HCT116 (cell line): ENCODE measurements at regions not wholly inside any gene's neighbourhood (a gene's known extent, or its start where the extent isn't known, plus 50 kb on each side); places are given as distances from the start of the nearest gene placed in this dataset.

Experiments
- ATAC-seq: fragments of 200-7000 bp; cut with Tn5 transposase; 2 replicates; pipeline ENCODE4 v1.9.1; 2020; ENCODE audit warnings: mild to moderate bottlenecking, moderate library complexity
- BruUV-seq: library from RNA; stranded (reverse); fragments of 400-500 nt; replicated peaks from 2 replicates; lab custom pipeline; 2021; lab: Mats Ljungman, UMichigan
- CTCF ChIA-PET: fragments of 300-600 bp; sonication (Branson Sonifier 250); formaldehyde crosslinking; loops from one replicate; lab custom pipeline; 2021; ENCODE audit warnings: antibody characterized with exemption; lab: Charles Lee
- POLR2A ChIA-PET: fragments of 300-600, 350-600 bp; sonication (Branson Sonifier 250); formaldehyde crosslinking; loops from one replicate; lab custom pipeline; 2021; ENCODE audit warnings: antibody characterized with exemption; lab: Charles Lee
- RAD21 ChIA-PET, 2 experiments: fragments of 300-600 bp; sonication (Branson Sonifier 250); formaldehyde crosslinking; loops; one replicate each; lab custom pipeline; 2023; ENCODE audit warnings: low total read pairs in 2 of 2; ENCODE audit not compliant: uncharacterized antibody in 2 of 2, unreplicated experiment in 2 of 2, low non-redundant PET in 1 of 2; lab: Charles Lee
- DNase-seq: peaks from one replicate; pipeline ENCODE4 v3.0.0-alpha.2; 2010; ENCODE audit warnings: low read depth, low spot score
- H2AFZ ChIP-seq: fragments of 200-600 bp; shearing (Covaris generic), sonication (generic); 2 replicates; pipeline ENCODE4 v1.6.1; 2017; ENCODE audit warnings: low read depth, mixed run types, mixed read lengths, antibody characterized with exemption, low read length; ENCODE audit not compliant: poor library complexity, severe bottlenecking
- H3K27ac ChIP-seq: 2 replicates; pipeline ENCODE4 v1.5.1; 2012; ENCODE audit warnings: low read depth, low read length
- H3K27me3 ChIP-seq: fragments of 200-600 bp; sonication (generic); 2 replicates; pipeline ENCODE4 v1.6.1; 2016; ENCODE audit warnings: mixed run types, low read length, mixed read lengths; ENCODE audit not compliant: insufficient read depth
- H3K36me3 ChIP-seq, 2 experiments: fragments of 200-500 bp in 1 of 2; fragments of 200-600 bp in 1 of 2; sonication (Bioruptor generic) in 1 of 2; sonication (generic) in 1 of 2; 2 replicates each; pipeline versions ENCODE4 v1.5.1 to v1.6.1; 2014 to 2016; ENCODE audit warnings: low read length in 2 of 2, inconsistent platforms in 1 of 2, mixed read lengths in 1 of 2, mixed run types in 1 of 2; ENCODE audit not compliant: insufficient read depth in 2 of 2, control insufficient read depth in 1 of 2
- H3K4me1 ChIP-seq, 2 experiments: fragments of 200-600 bp in 1 of 2; sonication (generic) in 1 of 2; 2 replicates each; pipeline versions ENCODE4 v1.5.1 to v1.6.1; 2012 to 2017; ENCODE audit warnings: low read length in 2 of 2, inconsistent platforms in 1 of 2, mild to moderate bottlenecking in 1 of 2, mixed read lengths in 1 of 2, mixed run types in 1 of 2, moderate library complexity in 1 of 2; ENCODE audit not compliant: insufficient read depth in 2 of 2, control insufficient read depth in 1 of 2
- H3K4me2 ChIP-seq: fragments of 200-600 bp; sonication (generic); 2 replicates; pipeline ENCODE4 v1.6.1; 2017; ENCODE audit warnings: mixed run types, low read length, mixed read lengths
- H3K4me3 ChIP-seq, 2 experiments: fragments of 200-600 bp in 1 of 2; sonication (generic) in 1 of 2; replicated peaks in 1 of 2; 2 replicates each; pipeline ENCODE4 v1.5.1; 2011 to 2016; ENCODE audit warnings: low read length in 2 of 2, control low read depth in 1 of 2, low read depth in 1 of 2, mild to moderate bottlenecking in 1 of 2, mixed read lengths in 1 of 2, mixed run types in 1 of 2
- H3K79me2 ChIP-seq: fragments of 200-600 bp; sonication (generic); 2 replicates; pipeline ENCODE4 v1.6.1; 2017; ENCODE audit warnings: mild to moderate bottlenecking, mixed run types, low read length, moderate library complexity, mixed read lengths; ENCODE audit not compliant: insufficient read depth
- H3K9ac ChIP-seq: fragments of 200-600 bp; sonication (generic); 2 replicates; pipeline ENCODE4 v1.6.1; 2016; ENCODE audit warnings: low read length, mixed read lengths
- H3K9me2 ChIP-seq: fragments of 200-600 bp; sonication (generic), shearing (Covaris generic); 2 replicates; pipeline ENCODE4 v1.6.1; 2017; ENCODE audit warnings: mixed run types, mild to moderate bottlenecking, moderate library complexity; ENCODE audit not compliant: insufficient read depth
- H3K9me3 ChIP-seq, 2 experiments: fragments of 200-500 bp in 1 of 2; fragments of 200-600 bp in 1 of 2; sonication (Bioruptor generic) in 1 of 2; sonication (generic) in 1 of 2; 2 replicates each; pipeline ENCODE4 v1.6.1; 2014 to 2017; ENCODE audit warnings: low read length in 2 of 2, mixed read lengths in 2 of 2, inconsistent platforms in 1 of 2, low read depth in 1 of 2, mild to moderate bottlenecking in 1 of 2, mixed run types in 1 of 2, moderate library complexity in 1 of 2; ENCODE audit not compliant: control insufficient read depth in 1 of 2, insufficient read depth in 1 of 2
- H4K20me1 ChIP-seq: fragments of 200-600 bp; sonication (generic), shearing (Covaris generic); 2 replicates; pipeline ENCODE4 v1.6.1; 2017; ENCODE audit warnings: mixed run types, mild to moderate bottlenecking, moderate library complexity; ENCODE audit not compliant: insufficient read depth
- CBX3 ChIP-seq: IDR thresholded peaks from 2 replicates; pipeline ENCODE4 v1.6.1; 2012; ENCODE audit warnings: low read depth
- CEBPB ChIP-seq: IDR thresholded peaks from 2 replicates; pipeline ENCODE4 v1.6.1; 2012; ENCODE audit warnings: low read depth
- EGR1 ChIP-seq: IDR thresholded peaks from 2 replicates; pipeline ENCODE4 v1.6.1; 2012; ENCODE audit warnings: low read depth
- ELF1 ChIP-seq: IDR thresholded peaks from 2 replicates; pipeline ENCODE4 v1.6.1; 2012; ENCODE audit warnings: low read depth, borderline replicate concordance
- FOSL1 ChIP-seq: IDR thresholded peaks from 2 replicates; pipeline ENCODE4 v1.6.1; 2012; ENCODE audit warnings: low read depth
- POLR2A ChIP-seq: IDR thresholded peaks from 2 replicates; pipeline ENCODE4 v1.7.0; 2011; ENCODE audit warnings: borderline replicate concordance; ENCODE audit not compliant: insufficient read depth, insufficient read length; ENCODE audit errors: extremely low read depth
- POLR2AphosphoS5 ChIP-seq: IDR thresholded peaks from 2 replicates; pipeline ENCODE4 v1.6.1; 2011; ENCODE audit warnings: mild to moderate bottlenecking, low read depth, low read length, moderate library complexity
- SP1 ChIP-seq: IDR thresholded peaks from 2 replicates; pipeline ENCODE4 v1.6.1; 2012; ENCODE audit warnings: low read depth
- TCF7L2 ChIP-seq: IDR thresholded peaks from 2 replicates; pipeline ENCODE4 v1.7.0; 2011; ENCODE audit warnings: borderline replicate concordance, inconsistent platforms; ENCODE audit not compliant: insufficient read depth, insufficient read length; ENCODE audit errors: extremely low read depth
- YY1 ChIP-seq: IDR thresholded peaks from 2 replicates; pipeline ENCODE4 v1.6.1; 2011; ENCODE audit warnings: low read length, low read depth, moderate library complexity, mild to moderate bottlenecking; ENCODE audit not compliant: insufficient replicate concordance; ENCODE audit errors: extremely low read depth
- ZFX ChIP-seq: fragments of 450-650 bp; IDR thresholded peaks from 2 replicates; pipeline ENCODE4 v1.6.1; 2017
- ZNF274 ChIP-seq: fragments of 200-500 bp; sonication (Bioruptor generic); IDR thresholded peaks from 2 replicates; pipeline ENCODE4 v1.6.1; 2014; ENCODE audit warnings: mild to moderate bottlenecking, low read depth, low read length, inconsistent platforms
- intact Hi-C: fragments of 100-400 bp; cut with micrococcal nuclease; formaldehyde crosslinking; loops from 2 replicates; pipeline ENCODE4 v1.10.0; 2022
- TF ChIP-seq, protein P1 (sequence below): IDR thresholded peaks from 2 replicates; pipeline ENCODE4 v1.6.1; 2011; ENCODE audit warnings: mild to moderate bottlenecking, low read length, moderate library complexity; ENCODE audit not compliant: insufficient replicate concordance; ENCODE audit errors: extremely low read depth

DNA sequence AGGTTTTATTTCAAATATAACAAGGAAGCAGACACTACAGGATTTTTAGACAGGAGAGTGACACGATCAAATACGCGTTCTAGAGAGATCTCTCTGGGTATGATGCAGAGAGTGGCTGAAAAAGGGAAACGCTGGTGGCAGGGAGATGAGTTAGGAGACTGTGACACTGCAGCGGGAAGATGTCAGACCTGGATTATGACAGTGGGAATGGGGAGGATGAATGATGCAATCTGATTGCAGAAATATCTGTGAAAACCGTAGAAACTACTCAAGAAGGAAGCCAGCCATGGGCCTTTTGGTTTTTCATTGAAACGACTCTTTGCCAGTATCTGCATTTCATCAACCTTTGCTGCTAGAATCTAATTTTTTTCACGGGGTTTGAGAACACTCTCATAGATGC, 157.9 kb downstream of the FAM43A start:
- H3K4me3 ChIP-seq = no peak overlapping the region
- intact Hi-C loops = no loop called here
- ATAC-seq (no peak), DNase-seq (no peak)
- no peaks in the 10 kb centered on the region for H3K9me3 ChIP-seq
- H3K9ac ChIP-seq = no peak overlapping the region
- POLR2A ChIA-PET = no interaction called here
- no peak for TF ChIP-seq ELF1
- no peak for TF ChIP-seq POLR2AphosphoS5
- no peak for TF ChIP-seq CBX3
- TF ChIP-seq SP1 = no peak
- TF ChIP-seq ZFX = no peak
- TF ChIP-seq CEBPB = no peak
- no peak for TF ChIP-seq POLR2A
- TF ChIP-seq TCF7L2 = no peak
- TF ChIP-seq, protein P1, sequence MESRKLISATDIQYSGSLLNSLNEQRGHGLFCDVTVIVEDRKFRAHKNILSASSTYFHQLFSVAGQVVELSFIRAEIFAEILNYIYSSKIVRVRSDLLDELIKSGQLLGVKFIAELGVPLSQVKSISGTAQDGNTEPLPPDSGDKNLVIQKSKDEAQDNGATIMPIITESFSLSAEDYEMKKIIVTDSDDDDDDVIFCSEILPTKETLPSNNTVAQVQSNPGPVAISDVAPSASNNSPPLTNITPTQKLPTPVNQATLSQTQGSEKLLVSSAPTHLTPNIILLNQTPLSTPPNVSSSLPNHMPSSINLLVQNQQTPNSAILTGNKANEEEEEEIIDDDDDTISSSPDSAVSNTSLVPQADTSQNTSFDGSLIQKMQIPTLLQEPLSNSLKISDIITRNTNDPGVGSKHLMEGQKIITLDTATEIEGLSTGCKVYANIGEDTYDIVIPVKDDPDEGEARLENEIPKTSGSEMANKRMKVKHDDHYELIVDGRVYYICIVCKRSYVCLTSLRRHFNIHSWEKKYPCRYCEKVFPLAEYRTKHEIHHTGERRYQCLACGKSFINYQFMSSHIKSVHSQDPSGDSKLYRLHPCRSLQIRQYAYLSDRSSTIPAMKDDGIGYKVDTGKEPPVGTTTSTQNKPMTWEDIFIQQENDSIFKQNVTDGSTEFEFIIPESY = no peak
- TF ChIP-seq YY1 = no peak
- TF ChIP-seq ZNF274 = no peak
- TF ChIP-seq EGR1 = no peak
- TF ChIP-seq FOSL1 = no peak
- H3K36me3 ChIP-seq = no peaks in the 10 kb centered on the region
- H3K27ac ChIP-seq = no peak overlapping the region
- H4K20me1 ChIP-seq = no peaks in the 10 kb centered on the region
- no TSS peak for BruUV-seq
- CTCF ChIA-PET = no interaction called here
- H3K4me1 ChIP-seq = peaks cover 0 to 8% of the 10 kb centered on the region in 2 experiments; a peak in 2 of 4 replicates
- H2AFZ ChIP-seq = no peak overlapping the region
- H3K27me3 ChIP-seq = no peaks in the 10 kb centered on the region
- no peaks in the 10 kb centered on the region for H3K79me2 ChIP-seq
- RAD21 ChIA-PET = no interaction called here
- H3K9me2 ChIP-seq = no peaks in the 10 kb centered on the region
- no peak overlapping the region for H3K4me2 ChIP-seq
